ENCODE measurements at regions not wholly inside any gene's neighbourhood (a gene's known extent, or its start where the extent isn't known, plus 50 kb on each side); places are given as distances from the start of the nearest gene placed in this dataset.

DNA sequence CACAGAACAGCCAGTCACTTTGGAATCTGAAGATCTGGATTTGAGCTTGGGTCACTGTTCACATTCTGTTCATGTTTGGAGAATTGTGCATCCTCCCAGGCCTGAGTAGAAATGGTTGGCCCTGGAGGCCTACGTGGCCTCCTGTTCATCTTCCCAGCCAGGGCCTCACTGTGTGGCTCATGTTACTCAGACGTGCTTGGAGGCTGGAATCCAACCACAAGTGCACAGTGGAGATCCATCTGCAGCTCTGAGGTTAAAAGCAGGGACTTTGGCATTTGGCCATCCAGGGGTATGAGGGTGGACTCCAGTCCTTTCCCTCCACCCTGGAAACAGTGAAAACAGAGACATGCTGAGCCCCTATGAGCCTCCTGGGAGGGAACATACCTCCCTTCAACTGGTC is 709.0 kb upstream of the IGFBP3 start (continued):
- TF ChIP-seq, protein P1, sequence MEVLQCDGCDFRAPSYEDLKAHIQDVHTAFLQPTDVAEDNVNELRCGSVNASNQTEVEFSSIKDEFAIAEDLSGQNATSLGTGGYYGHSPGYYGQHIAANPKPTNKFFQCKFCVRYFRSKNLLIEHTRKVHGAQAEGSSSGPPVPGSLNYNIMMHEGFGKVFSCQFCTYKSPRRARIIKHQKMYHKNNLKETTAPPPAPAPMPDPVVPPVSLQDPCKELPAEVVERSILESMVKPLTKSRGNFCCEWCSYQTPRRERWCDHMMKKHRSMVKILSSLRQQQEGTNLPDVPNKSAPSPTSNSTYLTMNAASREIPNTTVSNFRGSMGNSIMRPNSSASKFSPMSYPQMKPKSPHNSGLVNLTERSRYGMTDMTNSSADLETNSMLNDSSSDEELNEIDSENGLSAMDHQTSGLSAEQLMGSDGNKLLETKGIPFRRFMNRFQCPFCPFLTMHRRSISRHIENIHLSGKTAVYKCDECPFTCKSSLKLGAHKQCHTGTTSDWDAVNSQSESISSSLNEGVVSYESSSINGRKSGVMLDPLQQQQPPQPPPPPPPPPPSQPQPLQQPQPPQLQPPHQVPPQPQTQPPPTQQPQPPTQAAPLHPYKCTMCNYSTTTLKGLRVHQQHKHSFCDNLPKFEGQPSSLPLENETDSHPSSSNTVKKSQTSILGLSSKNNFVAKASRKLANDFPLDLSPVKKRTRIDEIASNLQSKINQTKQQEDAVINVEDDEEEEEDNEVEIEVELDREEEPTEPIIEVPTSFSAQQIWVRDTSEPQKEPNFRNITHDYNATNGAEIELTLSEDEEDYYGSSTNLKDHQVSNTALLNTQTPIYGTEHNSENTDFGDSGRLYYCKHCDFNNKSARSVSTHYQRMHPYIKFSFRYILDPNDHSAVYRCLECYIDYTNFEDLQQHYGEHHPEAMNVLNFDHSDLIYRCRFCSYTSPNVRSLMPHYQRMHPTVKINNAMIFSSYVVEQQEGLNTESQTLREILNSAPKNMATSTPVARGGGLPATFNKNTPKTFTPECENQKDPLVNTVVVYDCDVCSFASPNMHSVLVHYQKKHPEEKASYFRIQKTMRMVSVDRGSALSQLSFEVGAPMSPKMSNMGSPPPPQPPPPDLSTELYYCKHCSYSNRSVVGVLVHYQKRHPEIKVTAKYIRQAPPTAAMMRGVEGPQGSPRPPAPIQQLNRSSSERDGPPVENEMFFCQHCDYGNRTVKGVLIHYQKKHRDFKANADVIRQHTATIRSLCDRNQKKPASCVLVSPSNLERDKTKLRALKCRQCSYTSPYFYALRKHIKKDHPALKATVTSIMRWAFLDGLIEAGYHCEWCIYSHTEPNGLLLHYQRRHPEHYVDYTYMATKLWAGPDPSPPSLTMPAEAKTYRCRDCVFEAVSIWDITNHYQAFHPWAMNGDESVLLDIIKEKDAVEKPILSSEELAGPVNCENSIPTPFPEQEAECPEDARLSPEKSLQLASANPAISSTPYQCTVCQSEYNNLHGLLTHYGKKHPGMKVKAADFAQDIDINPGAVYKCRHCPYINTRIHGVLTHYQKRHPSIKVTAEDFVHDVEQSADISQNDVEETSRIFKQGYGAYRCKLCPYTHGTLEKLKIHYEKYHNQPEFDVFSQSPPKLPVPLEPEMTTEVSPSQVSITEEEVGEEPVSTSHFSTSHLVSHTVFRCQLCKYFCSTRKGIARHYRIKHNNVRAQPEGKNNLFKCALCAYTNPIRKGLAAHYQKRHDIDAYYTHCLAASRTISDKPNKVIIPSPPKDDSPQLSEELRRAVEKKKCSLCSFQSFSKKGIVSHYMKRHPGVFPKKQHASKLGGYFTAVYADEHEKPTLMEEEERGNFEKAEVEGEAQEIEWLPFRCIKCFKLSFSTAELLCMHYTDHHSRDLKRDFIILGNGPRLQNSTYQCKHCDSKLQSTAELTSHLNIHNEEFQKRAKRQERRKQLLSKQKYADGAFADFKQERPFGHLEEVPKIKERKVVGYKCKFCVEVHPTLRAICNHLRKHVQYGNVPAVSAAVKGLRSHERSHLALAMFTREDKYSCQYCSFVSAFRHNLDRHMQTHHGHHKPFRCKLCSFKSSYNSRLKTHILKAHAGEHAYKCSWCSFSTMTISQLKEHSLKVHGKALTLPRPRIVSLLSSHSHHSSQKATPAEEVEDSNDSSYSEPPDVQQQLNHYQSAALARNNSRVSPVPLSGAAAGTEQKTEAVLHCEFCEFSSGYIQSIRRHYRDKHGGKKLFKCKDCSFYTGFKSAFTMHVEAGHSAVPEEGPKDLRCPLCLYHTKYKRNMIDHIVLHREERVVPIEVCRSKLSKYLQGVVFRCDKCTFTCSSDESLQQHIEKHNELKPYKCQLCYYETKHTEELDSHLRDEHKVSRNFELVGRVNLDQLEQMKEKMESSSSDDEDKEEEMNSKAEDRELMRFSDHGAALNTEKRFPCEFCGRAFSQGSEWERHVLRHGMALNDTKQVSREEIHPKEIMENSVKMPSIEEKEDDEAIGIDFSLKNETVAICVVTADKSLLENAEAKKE (CRISPR knock-in tag; IDR thresholded peaks at IDR 0.05): no peak
- TF ChIP-seq NANOG (IDR thresholded peaks at IDR 0.05; ENCODE audit: borderline replicate concordance): no peak
- TF ChIP-seq EZH2phosphoT487 (IDR thresholded peaks at IDR 0.05; ENCODE audit: unreplicated experiment): no peak
- TF ChIP-seq CREB1 (CRISPR knock-in tag; IDR thresholded peaks at IDR 0.05; ENCODE audit: low read depth): no peak
- TF ChIP-seq JUNB (IDR thresholded peaks at IDR 0.05; ENCODE audit: unreplicated experiment): no peak
- TF ChIP-seq, protein P2, sequence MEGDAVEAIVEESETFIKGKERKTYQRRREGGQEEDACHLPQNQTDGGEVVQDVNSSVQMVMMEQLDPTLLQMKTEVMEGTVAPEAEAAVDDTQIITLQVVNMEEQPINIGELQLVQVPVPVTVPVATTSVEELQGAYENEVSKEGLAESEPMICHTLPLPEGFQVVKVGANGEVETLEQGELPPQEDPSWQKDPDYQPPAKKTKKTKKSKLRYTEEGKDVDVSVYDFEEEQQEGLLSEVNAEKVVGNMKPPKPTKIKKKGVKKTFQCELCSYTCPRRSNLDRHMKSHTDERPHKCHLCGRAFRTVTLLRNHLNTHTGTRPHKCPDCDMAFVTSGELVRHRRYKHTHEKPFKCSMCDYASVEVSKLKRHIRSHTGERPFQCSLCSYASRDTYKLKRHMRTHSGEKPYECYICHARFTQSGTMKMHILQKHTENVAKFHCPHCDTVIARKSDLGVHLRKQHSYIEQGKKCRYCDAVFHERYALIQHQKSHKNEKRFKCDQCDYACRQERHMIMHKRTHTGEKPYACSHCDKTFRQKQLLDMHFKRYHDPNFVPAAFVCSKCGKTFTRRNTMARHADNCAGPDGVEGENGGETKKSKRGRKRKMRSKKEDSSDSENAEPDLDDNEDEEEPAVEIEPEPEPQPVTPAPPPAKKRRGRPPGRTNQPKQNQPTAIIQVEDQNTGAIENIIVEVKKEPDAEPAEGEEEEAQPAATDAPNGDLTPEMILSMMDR (conservative IDR thresholded peaks at IDR 0.05; ENCODE audit: low read depth in 2 of 2): no peak

DNA sequence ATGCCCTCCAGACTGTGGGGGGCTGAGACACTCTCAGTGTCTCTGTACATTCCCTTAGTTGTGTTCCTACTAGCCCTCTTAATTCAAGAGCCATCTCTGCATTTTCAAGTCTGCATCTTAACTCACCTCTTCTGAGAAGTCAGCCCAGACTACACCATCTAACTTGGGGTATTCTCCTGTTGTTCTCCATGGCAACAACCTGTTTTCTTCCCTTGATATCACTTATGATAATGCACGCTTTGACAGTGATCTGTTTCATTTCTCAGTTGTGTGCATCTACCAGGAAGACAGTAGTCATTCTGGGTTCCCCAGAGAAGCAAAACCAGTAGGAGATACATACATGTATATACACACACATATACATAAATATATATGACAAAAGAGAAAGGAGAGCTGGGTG is 707.3 kb upstream of the IGFBP3 start:
- peaks cover 12% of the 10 kb centered on the region; the same call in 1 of the 2 replicates for H3K4me1 ChIP-seq (ENCODE audit: insufficient read depth)
- H4K20me1 ChIP-seq (replicated peaks; ENCODE audit: insufficient read depth): no peaks in the 10 kb centered on the region
- ATAC-seq (no peak), DNase-seq (ENCODE audit: low spot score) (no peak)
- no peak overlapping the region for H2AFZ ChIP-seq
- no peaks in the 10 kb centered on the region for H3K27me3 ChIP-seq (ENCODE audit: insufficient read depth)
- no peak overlapping the region for H3K4me3 Mint-ChIP-seq
- H3K36me3 ChIP-seq (ENCODE audit: insufficient read depth): no peaks in the 10 kb centered on the region
- H3K9me3 Mint-ChIP-seq: no peaks in the 10 kb centered on the region
- no peak overlapping the region for H3K4me2 ChIP-seq
- no peak overlapping the region for H3K27ac ChIP-seq (ENCODE audit: low read depth)
- H3K27me3 Mint-ChIP-seq (ENCODE audit: insufficient read depth, low read depth, poor library complexity): no peaks in the 10 kb centered on the region
- no peak overlapping the region for H3K4me3 ChIP-seq
- H3K9me2 ChIP-seq (ENCODE audit: insufficient read depth): peaks cover 14% of the 10 kb centered on the region; the same call in 1 of the 2 replicates
- H3F3A ChIP-seq (replicated peaks; ENCODE audit: low read depth): no peaks in the 10 kb centered on the region
- H3K4me1 Mint-ChIP-seq: peaks cover 19% of the 10 kb centered on the region; the same call in 2 of the 3 replicates
- H3K27ac Mint-ChIP-seq: no peak overlapping the region
- H3K79me2 ChIP-seq (replicated peaks; ENCODE audit: insufficient read depth): no peaks in the 10 kb centered on the region
- H3K36me3 Mint-ChIP-seq (ENCODE audit: low read depth): no peaks in the 10 kb centered on the region
- TF ChIP-seq, protein P3, sequence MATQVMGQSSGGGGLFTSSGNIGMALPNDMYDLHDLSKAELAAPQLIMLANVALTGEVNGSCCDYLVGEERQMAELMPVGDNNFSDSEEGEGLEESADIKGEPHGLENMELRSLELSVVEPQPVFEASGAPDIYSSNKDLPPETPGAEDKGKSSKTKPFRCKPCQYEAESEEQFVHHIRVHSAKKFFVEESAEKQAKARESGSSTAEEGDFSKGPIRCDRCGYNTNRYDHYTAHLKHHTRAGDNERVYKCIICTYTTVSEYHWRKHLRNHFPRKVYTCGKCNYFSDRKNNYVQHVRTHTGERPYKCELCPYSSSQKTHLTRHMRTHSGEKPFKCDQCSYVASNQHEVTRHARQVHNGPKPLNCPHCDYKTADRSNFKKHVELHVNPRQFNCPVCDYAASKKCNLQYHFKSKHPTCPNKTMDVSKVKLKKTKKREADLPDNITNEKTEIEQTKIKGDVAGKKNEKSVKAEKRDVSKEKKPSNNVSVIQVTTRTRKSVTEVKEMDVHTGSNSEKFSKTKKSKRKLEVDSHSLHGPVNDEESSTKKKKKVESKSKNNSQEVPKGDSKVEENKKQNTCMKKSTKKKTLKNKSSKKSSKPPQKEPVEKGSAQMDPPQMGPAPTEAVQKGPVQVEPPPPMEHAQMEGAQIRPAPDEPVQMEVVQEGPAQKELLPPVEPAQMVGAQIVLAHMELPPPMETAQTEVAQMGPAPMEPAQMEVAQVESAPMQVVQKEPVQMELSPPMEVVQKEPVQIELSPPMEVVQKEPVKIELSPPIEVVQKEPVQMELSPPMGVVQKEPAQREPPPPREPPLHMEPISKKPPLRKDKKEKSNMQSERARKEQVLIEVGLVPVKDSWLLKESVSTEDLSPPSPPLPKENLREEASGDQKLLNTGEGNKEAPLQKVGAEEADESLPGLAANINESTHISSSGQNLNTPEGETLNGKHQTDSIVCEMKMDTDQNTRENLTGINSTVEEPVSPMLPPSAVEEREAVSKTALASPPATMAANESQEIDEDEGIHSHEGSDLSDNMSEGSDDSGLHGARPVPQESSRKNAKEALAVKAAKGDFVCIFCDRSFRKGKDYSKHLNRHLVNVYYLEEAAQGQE (IDR thresholded peaks at IDR 0.05; ENCODE audit: unreplicated experiment): no peak
- TF ChIP-seq ZNF331 (CRISPR knock-in tag; IDR thresholded peaks at IDR 0.05; ENCODE audit: low read depth) (no peak), ZNF114 (CRISPR knock-in tag; IDR thresholded peaks at IDR 0.05) (no peak), NANOG (IDR thresholded peaks at IDR 0.05; ENCODE audit: borderline replicate concordance) (no peak), JUNB (IDR thresholded peaks at IDR 0.05; ENCODE audit: unreplicated experiment) (no peak)
- TF ChIP-seq, protein P2 (conservative IDR thresholded peaks at IDR 0.05; ENCODE audit: low read depth in 2 of 2): no peak
